DMS 273 (cell line): ENCODE measurements at regions not wholly inside any gene's neighbourhood (a gene's known extent, or its start where the extent isn't known, plus 50 kb on each side); places are given as distances from the start of the nearest gene placed in this dataset.

Source experiments
- DNase-seq: peaks from one replicate; lab custom pipeline; 2025; ENCODE audit not compliant: unreplicated experiment; lab: John Stamatoyannopoulos, UW

GRCh38 chr10:125457406-125457805 is 225.6 kb downstream of the TEX36 start:
- no peak for DNase-seq

GRCh38 chr10:125455855-125456254 is 227.1 kb downstream of the TEX36 start:
- no peak for DNase-seq

- no peak for DNase-seq
These were observed 227.5 kb downstream of the TEX36 start for GRCh38 chr10:125455431-125455830.

GRCh38 chr10:125451319-125451718 is 231.6 kb downstream of the TEX36 start:
- no peak for DNase-seq

- DNase-seq, result no peak
These were observed 232.7 kb downstream of the TEX36 start for GRCh38 chr10:125450218-125450617.

- no peak for DNase-seq
These were observed 233.4 kb downstream of the TEX36 start for GRCh38 chr10:125449571-125449970.

GRCh38 chr10:125448596-125448995 is 234.4 kb downstream of the TEX36 start:
- peak; percentile 67 for DNase-seq

- DNase-seq, result no peak
These were observed 238.2 kb downstream of the TEX36 start for GRCh38 chr10:125444790-125445189.

- no peak for DNase-seq
These were observed 240.0 kb downstream of the TEX36 start for GRCh38 chr10:125442856-125443540.

GRCh38 chr10:125441151-125441550 is 241.8 kb downstream of the TEX36 start:
- no peak for DNase-seq

GRCh38 chr10:125431149-125431548 is 251.8 kb downstream of the TEX36 start:
- no peak for DNase-seq

- no peak for DNase-seq
These were observed 254.9 kb downstream of the TEX36 start for GRCh38 chr10:125428054-125428453.

GRCh38 chr10:125424191-125424847 is 258.6 kb downstream of the TEX36 start:
- no peak for DNase-seq

- no peak for DNase-seq
These were observed 259.4 kb downstream of the TEX36 start for GRCh38 chr10:125423569-125423968.

GRCh38 chr10:125419831-125420230 is 259.5 kb upstream of the CTBP2 start:
- no peak for DNase-seq

- DNase-seq, result no peak
These were observed 258.8 kb upstream of the CTBP2 start for GRCh38 chr10:125419146-125419545.

GRCh38 chr10:125417605-125418004 is 257.2 kb upstream of the CTBP2 start:
- DNase-seq, result no peak

- DNase-seq, result no peak
These were observed 255.6 kb upstream of the CTBP2 start for GRCh38 chr10:125415964-125416363.

GRCh38 chr10:125415006-125415633 is 254.8 kb upstream of the CTBP2 start:
- DNase-seq, result no peak

- DNase-seq, result no peak
These were observed 251.4 kb upstream of the CTBP2 start for GRCh38 chr10:125411724-125412123.

GRCh38 chr10:125409756-125410155 is 249.4 kb upstream of the CTBP2 start:
- no peak for DNase-seq

GRCh38 chr10:125407557-125407956 is 247.2 kb upstream of the CTBP2 start:
- no peak for DNase-seq
